Loucy (cell line): ENCODE measurements at regions not wholly inside any gene's neighbourhood (a gene's known extent, or its start where the extent isn't known, plus 50 kb on each side); places are given as distances from the start of the nearest gene placed in this dataset.

Experiments used
- H2AFZ ChIP-seq: fragments of 200-600 bp; sonication (generic); 2 replicates; pipeline ENCODE4 v1.6.0; 2016; ENCODE audit warnings: antibody characterized with exemption, mild to moderate bottlenecking, low read length, moderate library complexity
- H3F3A ChIP-seq: fragments of 200-600 bp; 2 replicates; pipeline ENCODE4 v1.6.0; 2016; ENCODE audit warnings: antibody characterized with exemption, low read depth, mild to moderate bottlenecking
- H3K27me3 ChIP-seq: fragments of 200-600 bp; sonication (generic); 2 replicates; pipeline ENCODE4 v1.6.1; 2014; ENCODE audit warnings: low read length, mild to moderate bottlenecking; ENCODE audit not compliant: insufficient read depth, poor library complexity, severe bottlenecking
- H3K36me3 ChIP-seq: fragments of 200-600 bp; sonication (generic); 2 replicates; pipeline ENCODE4 v1.6.1; 2016; ENCODE audit warnings: low read length; ENCODE audit not compliant: insufficient read depth
- H3K4me1 ChIP-seq: fragments of 200-600 bp; sonication (generic); 2 replicates; pipeline ENCODE4 v1.5.1; 2014; ENCODE audit warnings: low read length, mild to moderate bottlenecking; ENCODE audit not compliant: insufficient read depth, poor library complexity, severe bottlenecking
- H3K4me2 ChIP-seq: fragments of 200-600 bp; sonication (generic); 2 replicates; pipeline ENCODE4 v1.6.0; 2014; ENCODE audit warnings: antibody characterized with exemption, low read length, low read depth, mild to moderate bottlenecking; ENCODE audit not compliant: poor library complexity, severe bottlenecking
- H3K4me3 ChIP-seq: fragments of 200-600 bp; sonication (generic); 2 replicates; pipeline ENCODE4 v1.5.1; 2014; ENCODE audit warnings: low read length, mild to moderate bottlenecking, mixed read lengths; ENCODE audit not compliant: poor library complexity, severe bottlenecking
- H3K79me2 ChIP-seq: fragments of 200-600 bp; sonication (generic); 2 replicates; pipeline ENCODE4 v1.6.1; 2014; ENCODE audit warnings: low read length; ENCODE audit not compliant: insufficient read depth
- H3K9ac ChIP-seq: fragments of 200-600 bp; sonication (generic); 2 replicates; pipeline ENCODE4 v1.6.0; 2014; ENCODE audit warnings: mild to moderate bottlenecking, low read depth, low read length, moderate library complexity; ENCODE audit not compliant: poor library complexity, severe bottlenecking
- H3K9me2 ChIP-seq: fragments of 200-600 bp; sonication (generic); replicated peaks from 2 replicates; pipeline ENCODE4 v1.6.1; 2016; ENCODE audit warnings: low read depth, low read length, mixed read lengths
- H3K9me3 ChIP-seq: fragments of 200-600 bp; sonication (generic); 2 replicates; pipeline ENCODE4 v1.6.1; 2014; ENCODE audit warnings: mild to moderate bottlenecking, antibody characterized with exemption, low read length, low read depth; ENCODE audit not compliant: insufficient read depth
- H4K20me1 ChIP-seq: fragments of 200-600 bp; sonication (generic); 2 replicates; pipeline ENCODE4 v1.6.0; 2014; ENCODE audit warnings: antibody characterized with exemption, low read length, mild to moderate bottlenecking; ENCODE audit not compliant: insufficient read depth, poor library complexity, severe bottlenecking
- EZH2phosphoT487 ChIP-seq: fragments of 200-600 bp; IDR thresholded peaks from 2 replicates; pipeline ENCODE4 v1.6.1; 2018; ENCODE audit warnings: antibody characterized with exemption, mild to moderate bottlenecking, moderate library complexity, borderline replicate concordance
- TF ChIP-seq, protein P1 (sequence below): fragments of 200-600 bp; sonication (generic); conservative IDR thresholded peaks from 2 replicates; pipeline ENCODE4 v1.5.1; 2014; ENCODE audit warnings: mild to moderate bottlenecking, antibody characterized with exemption, low read length

DNA sequence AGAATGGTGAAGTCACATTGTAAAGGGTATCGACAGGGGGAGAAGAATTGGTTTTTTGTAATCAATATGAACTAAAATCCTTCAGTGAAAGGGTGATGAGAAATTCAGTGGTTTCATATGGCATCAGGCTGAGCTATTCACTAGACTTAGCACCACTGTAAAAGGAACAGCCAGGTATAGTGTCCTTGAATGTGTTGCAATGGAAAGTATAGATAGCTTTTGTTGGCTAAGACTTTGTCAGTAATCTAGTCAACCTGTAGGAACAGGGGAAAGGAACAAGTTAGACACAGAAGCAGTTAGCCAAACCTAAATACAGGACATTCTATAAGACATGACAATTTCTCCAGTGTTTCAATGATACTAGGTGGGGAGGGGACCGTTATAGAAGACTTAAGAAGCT, 172.6 kb upstream of the MOCS1 start:
- Histone ChIP-seq H2AFZ (no peak overlapping the region), H3K79me2 (no peaks in the 10 kb centered on the region), H3K36me3 (no peaks in the 10 kb centered on the region), H3K9me3 (no peaks in the 10 kb centered on the region; the same call in 1 of the 2 replicates), H3K4me3 (no peak overlapping the region), H3K27me3 (no peaks in the 10 kb centered on the region), H3F3A (no peaks in the 10 kb centered on the region), H3K4me2 (no peak overlapping the region), H4K20me1 (no peaks in the 10 kb centered on the region), H3K4me1 (no peaks in the 10 kb centered on the region), H3K9ac (no peak overlapping the region), H3K9me2 (no peaks in the 10 kb centered on the region)
- TF ChIP-seq EZH2phosphoT487, result no peak
- TF ChIP-seq, protein P1, sequence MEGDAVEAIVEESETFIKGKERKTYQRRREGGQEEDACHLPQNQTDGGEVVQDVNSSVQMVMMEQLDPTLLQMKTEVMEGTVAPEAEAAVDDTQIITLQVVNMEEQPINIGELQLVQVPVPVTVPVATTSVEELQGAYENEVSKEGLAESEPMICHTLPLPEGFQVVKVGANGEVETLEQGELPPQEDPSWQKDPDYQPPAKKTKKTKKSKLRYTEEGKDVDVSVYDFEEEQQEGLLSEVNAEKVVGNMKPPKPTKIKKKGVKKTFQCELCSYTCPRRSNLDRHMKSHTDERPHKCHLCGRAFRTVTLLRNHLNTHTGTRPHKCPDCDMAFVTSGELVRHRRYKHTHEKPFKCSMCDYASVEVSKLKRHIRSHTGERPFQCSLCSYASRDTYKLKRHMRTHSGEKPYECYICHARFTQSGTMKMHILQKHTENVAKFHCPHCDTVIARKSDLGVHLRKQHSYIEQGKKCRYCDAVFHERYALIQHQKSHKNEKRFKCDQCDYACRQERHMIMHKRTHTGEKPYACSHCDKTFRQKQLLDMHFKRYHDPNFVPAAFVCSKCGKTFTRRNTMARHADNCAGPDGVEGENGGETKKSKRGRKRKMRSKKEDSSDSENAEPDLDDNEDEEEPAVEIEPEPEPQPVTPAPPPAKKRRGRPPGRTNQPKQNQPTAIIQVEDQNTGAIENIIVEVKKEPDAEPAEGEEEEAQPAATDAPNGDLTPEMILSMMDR, result no peak

DNA sequence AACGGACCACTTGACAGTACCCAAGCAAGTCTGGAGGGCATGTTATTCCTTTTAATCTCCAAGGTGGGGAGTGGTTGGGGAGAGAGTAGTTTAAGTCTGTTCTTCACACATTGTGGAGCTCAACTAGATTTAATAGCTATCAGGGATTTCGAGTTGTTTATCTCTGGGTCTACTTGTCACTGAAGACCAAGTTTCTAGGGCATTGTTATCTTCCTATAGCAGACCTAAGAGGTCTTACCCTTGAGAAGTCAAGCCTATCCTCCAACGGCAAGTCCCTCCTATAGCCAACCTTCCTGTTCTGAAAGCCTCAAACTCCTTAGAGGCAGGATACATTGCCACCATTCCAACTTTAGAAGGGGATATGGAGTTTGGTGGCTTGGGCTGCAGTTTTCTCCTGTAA, 164.5 kb upstream of the MOCS1 start:
- TF ChIP-seq, protein P1, result no peak
- TF ChIP-seq EZH2phosphoT487, result no peak
- H3K9ac ChIP-seq, result no peak overlapping the region

DNA sequence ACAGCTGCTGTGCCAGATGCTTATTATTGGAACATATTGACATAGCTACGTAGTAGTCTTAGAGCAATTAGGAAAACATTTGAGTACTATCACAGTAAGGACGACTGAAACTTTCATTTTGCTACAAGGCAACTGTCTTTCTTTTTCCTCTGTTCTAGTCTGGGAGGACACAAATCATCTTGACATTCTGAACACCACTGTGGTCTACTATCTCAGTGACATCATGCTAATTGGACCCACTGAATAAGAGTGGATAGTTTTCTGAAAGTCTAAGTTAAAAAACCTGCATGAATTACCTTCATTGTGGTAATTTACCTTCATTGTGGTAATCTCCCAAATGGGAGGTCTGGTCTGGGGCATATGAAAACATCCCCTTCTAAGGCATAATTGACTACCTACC, 163.3 kb upstream of the MOCS1 start:
- Histone ChIP-seq H4K20me1 (no peaks in the 10 kb centered on the region), H3K79me2 (no peaks in the 10 kb centered on the region), H3F3A (no peaks in the 10 kb centered on the region), H3K9me2 (no peaks in the 10 kb centered on the region), H3K4me3 (no peak overlapping the region), H3K4me1 (no peaks in the 10 kb centered on the region), H3K36me3 (no peaks in the 10 kb centered on the region), H3K9me3 (no peaks in the 10 kb centered on the region), H3K9ac (no peak overlapping the region), H3K4me2 (no peak overlapping the region), H3K27me3 (no peaks in the 10 kb centered on the region), H2AFZ (no peak overlapping the region)
- TF ChIP-seq, protein P1, result no peak
- no peak for TF ChIP-seq EZH2phosphoT487

More for the DNA sequence above, 164.5 kb upstream of the MOCS1 start:
- Histone ChIP-seq H3K4me1 (no peaks in the 10 kb centered on the region), H2AFZ (no peak overlapping the region), H3K4me3 (no peak overlapping the region), H3K9me2 (no peaks in the 10 kb centered on the region), H3F3A (no peaks in the 10 kb centered on the region), H4K20me1 (no peaks in the 10 kb centered on the region), H3K4me2 (no peak overlapping the region), H3K36me3 (no peaks in the 10 kb centered on the region), H3K9me3 (no peaks in the 10 kb centered on the region), H3K79me2 (no peaks in the 10 kb centered on the region), H3K27me3 (no peaks in the 10 kb centered on the region)
